ENCODE measurements at regions not wholly inside any gene's neighbourhood (a gene's known extent, or its start where the extent isn't known, plus 50 kb on each side); places are given as distances from the start of the nearest gene placed in this dataset.

- DNase-seq, result no peak
Measured at GRCh38 chr5:73307645-73308355, 134.8 kb downstream of the TMEM174 start.

DNA sequence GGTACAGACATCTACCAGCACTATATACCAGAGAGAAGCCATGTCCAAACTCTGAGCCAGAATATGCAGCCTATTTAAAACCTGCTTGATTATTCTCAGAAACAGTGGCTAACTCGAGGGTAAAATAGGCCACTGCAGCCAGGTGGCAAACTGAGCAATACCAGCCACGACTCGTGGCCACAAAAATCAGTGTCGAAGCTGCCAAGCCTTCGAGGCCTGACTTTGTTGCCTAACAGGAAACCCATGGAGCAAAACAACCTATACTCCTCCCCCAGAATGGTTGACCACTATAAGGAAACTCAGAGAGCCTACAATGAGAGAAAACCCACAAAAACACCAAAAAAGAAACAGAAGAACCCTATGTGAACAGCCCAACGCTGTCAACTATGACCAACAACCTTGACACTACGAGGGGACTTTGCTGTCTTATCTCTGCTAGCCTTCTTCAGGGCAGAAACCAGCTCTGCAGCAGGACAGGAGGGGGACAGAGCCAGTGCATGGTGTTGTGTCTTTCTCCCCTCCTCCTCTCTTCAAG, 133.8 kb downstream of the TMEM174 start:
- DNase-seq, result no peak

DNA sequence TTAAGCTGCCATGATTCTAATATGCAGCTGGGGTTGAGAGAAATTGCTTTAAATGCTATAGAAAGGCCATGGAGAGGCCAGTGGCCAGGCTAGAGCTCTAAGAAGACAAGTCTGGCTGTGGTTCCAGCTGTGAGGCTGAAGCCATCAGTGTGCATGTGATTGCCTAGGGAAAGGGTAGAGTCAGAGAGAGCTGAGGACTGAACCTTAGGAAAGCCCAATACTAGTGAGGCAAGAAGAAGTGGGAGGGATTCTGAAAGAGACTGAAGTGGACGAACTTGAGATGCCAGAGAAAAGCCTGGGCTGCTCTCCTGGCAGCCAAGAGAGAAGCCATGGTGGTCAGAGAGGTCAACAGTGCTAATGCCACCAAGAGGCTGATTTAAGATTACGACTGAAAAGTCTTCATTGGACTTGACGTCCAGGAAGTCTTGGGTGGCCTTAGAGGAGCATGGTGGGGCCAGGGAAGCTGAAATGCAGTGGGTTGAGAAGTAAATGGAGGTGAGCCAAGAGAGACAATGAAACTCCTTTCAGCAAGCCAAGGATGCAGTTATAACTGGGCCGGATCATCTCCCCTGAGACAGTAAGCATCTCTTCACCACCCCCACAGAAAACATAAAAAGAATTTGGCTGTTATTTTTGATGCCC, 133.2 kb downstream of the TMEM174 start:
- DNase-seq, result no peak

DNA sequence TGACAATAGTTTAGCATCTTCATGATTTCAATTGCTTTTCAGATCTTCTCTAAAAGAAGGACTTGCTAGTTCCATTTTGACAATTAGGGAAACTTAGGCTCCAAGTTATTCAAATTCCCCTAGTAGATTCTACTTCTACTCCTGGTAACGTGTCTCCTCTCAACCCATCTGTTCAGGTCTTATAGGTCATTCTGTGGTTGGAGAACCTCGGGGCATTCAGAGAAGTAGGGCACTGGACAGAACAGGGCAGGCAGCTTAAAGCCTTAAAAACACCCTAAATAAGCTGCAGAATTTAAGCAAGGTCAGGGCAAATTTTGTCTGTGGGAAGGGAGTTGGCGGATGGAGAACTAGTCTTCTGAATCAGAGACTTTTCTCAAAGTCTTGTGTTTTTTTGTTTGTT, 132.4 kb downstream of the TMEM174 start:
- no peak for DNase-seq

DNA sequence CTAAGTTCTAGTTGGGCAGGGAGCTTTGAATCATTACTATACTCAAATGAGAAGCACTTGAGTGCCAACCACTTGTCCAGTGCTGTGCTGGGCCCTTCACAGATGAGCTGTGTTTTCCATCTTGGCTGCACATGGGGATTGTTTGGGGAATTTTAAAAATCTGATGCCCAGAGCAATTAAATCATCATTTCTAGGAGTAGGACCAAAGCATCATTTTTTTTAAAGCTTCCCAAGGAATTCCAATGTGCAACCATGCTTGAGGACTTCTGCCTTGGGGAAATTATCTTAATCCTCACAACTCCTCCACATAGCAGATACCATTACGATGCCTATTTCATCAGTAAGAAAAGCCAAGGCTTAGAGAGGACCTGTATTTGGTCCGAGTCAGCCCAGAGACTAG, 131.4 kb downstream of the TMEM174 start:
- no peak for DNase-seq

DNA sequence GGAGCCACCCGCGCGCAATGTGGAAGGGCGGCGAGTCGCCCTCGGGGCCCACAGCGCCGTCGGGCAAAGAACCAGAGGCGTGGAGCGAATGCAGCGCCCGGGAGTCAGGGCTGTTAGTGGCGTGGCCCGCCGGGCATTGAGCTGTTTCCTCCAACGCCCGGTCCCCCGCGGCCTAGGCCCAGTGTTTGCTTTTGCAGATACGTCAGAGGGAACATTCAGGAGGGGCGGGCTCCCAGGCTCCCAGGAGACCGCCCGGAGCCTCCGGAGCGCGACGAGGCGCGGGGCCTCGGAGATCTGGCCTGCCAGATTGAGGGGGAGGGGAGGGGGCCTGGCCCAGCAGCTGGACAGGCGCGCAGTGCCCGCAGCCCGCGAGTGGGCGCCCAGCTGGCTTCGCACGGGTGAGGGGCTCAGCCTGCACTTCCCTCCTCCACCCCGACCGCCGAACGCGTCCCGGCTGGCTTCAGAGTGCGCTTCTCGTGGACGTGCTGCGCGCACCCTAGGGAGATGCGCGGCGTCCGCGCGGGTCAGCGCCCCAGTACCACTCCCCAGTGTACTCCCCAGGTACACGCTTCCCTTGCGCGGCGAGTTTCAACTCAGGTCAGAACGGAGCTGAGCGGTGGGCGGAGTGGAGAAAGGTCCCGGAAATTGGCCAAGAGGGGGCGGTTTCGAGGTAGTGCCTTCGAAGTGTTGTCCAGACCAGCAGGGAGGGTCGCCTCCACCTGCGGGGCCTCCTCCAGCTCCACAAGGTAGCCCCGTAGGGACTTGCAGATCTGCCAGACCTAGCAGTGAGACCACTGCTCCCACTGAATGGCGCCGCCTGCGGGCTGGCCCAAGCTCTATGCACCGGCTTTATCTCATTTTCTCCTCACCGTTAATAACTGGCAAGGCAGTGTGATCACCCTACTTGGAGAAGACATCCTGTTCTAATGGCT, 130.4 kb downstream of the TMEM174 start:
- DNase-seq, result no peak

DNA sequence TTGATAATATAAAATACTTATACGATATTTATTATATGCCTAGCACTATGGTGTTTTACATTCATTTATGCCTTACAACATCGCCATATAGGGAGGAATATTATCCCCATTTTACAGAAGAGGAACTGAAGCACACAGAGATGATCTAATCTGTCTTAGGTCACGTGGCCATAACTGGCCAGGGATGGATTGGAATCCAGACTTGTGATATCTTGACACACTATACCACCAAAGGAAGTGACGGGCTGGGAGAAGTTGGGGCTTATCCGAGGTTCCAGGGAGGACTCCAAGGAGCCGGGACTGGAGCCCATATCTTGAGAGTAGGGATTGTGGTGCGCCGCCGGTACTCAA, 129.8 kb downstream of the TMEM174 start:
- DNase-seq, result peak in 2 of 4 experiments; percentile 19 to 29

- no peak for DNase-seq
Measured at GRCh38 chr5:73301208-73301901, 128.4 kb downstream of the TMEM174 start.

- no peak for DNase-seq
Measured at GRCh38 chr5:73300337-73301207, 127.6 kb downstream of the TMEM174 start.

- peak in 1 of 4 experiments; percentile 15 for DNase-seq
Measured at GRCh38 chr5:73299665-73300336, 126.8 kb downstream of the TMEM174 start.

- DNase-seq, result peak; percentile 6 to 56 (median 24)
Measured at GRCh38 chr5:73298772-73299630, 126.0 kb downstream of the TMEM174 start.

DNA sequence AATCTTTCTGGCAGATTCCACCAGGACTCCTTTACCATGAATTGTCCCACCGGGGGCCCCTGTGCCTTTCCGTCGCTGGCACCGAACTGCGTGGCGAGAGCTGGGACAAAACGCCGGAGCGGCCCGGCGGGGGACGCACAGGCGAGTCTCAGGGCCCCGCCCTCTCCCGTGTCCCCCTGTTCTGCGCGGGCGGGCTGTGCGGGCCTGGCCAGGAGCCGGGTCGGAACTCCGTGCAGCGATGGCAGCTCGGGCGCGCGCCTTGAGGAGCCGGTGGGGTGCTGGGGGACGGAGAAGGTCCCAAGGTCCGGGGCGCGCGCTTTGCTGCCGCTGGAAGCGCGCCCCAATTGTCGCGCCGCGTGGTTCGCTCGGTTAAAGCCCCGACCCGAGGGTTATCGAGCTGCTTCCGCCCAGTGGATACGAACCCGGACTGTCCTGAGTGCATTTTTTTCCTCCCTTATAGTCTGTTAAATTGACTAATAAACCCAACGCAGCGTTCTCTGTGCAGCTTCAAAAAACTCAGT, 125.3 kb downstream of the TMEM174 start:
- no peak for DNase-seq

DNA sequence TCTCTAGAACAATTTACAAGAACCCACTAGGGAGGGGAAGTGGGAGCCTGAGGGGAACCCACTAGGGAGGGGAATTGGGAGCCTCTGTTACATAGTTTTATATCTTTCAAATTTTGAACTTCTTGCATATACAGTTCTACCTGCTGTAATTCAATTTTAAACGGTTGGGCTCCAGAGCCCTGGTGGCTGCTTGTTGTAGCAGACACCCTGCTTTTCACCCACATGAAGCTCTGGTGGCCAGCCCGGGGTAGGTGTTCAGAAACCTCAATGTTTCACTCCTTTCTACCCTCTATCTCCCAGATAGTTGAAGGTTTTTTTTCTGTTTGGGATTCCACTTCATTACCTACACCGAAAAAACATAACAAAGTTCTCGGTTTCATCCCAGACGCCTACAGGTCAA, 124.4 kb downstream of the TMEM174 start:
- DNase-seq, result no peak

- DNase-seq, result no peak
Measured at GRCh38 chr5:73296772-73297171, 123.8 kb downstream of the TMEM174 start.

- DNase-seq, result no peak
Measured at GRCh38 chr5:73295921-73296320, 122.9 kb downstream of the TMEM174 start.

GRCh38 chr5:73295447-73295846, 122.5 kb downstream of the TMEM174 start:
- no peak for DNase-seq

GRCh38 chr5:73292816-73293459, 119.9 kb downstream of the TMEM174 start:
- no peak for DNase-seq

DNA sequence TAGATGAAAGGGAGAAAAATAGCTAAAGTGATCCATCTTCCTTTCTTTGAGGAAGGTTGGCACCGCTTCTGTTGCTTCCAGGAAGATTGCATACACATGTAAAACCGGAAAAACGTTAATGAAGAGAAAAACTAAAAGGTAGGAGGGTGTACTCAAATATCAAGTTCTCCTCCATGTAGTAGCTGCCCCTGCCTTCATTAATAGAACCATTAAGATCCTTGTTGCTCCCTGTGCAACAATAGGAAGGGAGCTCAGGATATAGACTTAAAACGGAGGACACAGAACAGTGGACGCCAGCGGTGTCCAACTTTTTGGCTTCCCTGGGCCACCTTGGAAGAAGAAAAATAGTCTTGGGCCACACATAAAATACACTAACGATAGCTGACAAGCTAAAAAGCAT, 118.9 kb downstream of the TMEM174 start:
- DNase-seq, result no peak

DNA sequence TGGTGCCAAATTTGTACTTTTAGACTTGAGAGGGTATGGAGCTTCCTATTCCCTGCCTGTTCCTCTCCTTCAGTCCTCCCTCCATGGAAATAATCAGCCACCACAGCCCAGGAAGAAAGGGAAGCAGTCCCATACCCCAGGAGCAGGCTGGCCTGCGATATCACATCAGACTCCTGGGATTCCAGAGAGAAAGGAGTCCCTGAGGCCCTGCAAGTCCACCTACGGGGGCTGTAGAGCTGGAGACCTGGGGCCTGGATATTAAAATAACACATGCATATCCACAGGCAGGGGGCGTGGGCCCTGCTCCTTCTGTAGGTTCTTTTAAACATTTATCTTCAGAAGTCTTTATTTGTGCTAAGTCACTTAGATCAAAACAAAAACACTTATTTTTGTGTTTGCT, 117.2 kb downstream of the TMEM174 start:
- no peak for DNase-seq

All from suppressor macrophage (primary cell).